ENCODE measurements at regions not wholly inside any gene's neighbourhood (a gene's known extent, or its start where the extent isn't known, plus 50 kb on each side); places are given as distances from the start of the nearest gene placed in this dataset.

- TF ChIP-seq, protein P1, sequence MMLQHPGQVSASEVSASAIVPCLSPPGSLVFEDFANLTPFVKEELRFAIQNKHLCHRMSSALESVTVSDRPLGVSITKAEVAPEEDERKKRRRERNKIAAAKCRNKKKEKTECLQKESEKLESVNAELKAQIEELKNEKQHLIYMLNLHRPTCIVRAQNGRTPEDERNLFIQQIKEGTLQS (IDR thresholded peaks at IDR 0.05; ENCODE audit: borderline replicate concordance, extremely low read depth, low read depth, low read length): no peak
- TF ChIP-seq YY1 (IDR thresholded peaks at IDR 0.05; ENCODE audit: low read depth, low read length) (no peak), RAD21 (IDR thresholded peaks at IDR 0.05; ENCODE audit: insufficient read depth, low read depth, low read length) (no peak), POLR2A (IDR thresholded peaks at IDR 0.05; ENCODE audit: low read depth, low read length) (no peak)
Measured at GRCh38 chr3:143208976-143209714, 89.6 kb downstream of the CHST2 start.

Data from GM12878 (cell line).